ENCODE measurements at regions not wholly inside any gene's neighbourhood (a gene's known extent, or its start where the extent isn't known, plus 50 kb on each side); places are given as distances from the start of the nearest gene placed in this dataset.

DNA sequence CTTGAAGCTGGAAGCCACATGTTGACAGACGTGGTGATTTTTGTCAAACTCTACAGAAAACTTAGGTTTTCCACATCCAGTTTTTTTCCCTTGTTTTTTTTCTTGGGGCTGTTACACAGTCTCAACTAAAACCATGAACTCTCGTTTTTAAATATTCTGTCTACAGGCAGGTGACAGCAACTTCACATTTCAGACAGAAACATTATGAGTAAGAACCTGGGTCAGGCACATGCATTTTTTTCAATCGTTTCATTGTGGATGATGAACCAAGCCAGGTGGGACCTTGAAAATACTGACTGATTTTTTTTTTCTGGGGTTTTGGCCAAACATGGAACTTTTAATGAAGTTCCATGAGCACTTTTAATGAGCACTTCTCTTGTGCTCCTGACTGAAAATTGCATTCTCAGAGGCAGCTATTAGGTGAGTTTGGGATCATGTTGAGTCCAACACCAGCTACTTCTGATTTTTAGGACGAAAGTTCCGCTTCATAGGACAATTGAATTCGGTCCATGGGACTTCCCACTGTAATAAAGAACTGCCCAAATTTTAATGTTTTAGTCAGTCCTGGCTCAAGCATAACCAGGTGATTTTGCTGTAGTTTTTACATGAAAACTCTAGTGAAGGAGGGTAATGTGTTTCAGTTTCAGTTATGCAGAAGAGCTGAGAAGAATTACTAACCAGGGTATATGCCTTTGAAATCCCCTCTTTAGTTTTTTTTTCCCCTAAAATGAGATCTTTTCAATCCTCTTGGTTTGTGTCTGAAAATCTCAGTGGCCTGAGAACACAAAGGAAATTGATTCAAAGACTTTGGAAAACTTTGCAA, 93.2 kb upstream of the ADAMTS16 start:
- in situ Hi-C loops (cut with MboI; ENCODE audit: low pct_unique_long_range_greater_than_20kb in 2 of 9, low sequenced_read_pairs in 9 of 9, unreplicated experiment in 9 of 9), result no loop called here
- Histone ChIP-seq H3K4me3 (no peak overlapping the region), H3K4me1 (replicated peaks in 1 of 2) (no peaks in the 10 kb centered on the region), H3K27ac (no peak overlapping the region)
- 25 to 95% (median 68%) methylated on average over 3 to 6 of the region's 6 CpGs; no CpG with 5 or more reads in 1 of the 10 experiments for WGBS, 10 experiments
- ATAC-seq (replicated peaks in 6 of 8), result no peak

DNA sequence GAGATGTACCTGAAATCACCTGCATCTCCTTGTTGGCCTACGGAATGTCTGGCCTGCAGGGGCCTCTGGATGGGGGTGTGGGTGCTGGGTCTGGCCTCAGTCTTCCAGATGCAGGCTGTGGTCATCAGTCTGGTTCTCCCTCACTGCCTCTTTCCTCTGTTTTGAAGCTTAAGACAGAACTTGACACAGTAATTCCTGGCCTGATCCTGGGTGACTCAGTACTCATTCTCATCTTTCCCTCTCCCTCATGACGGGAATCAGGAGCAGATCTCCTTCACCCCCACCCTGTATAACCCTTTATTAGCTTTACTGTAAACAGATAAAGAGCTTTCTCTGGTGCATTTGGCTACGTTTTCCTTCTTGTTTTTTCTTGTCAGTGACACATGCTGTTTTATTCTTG, 89.3 kb upstream of the ADAMTS16 start:
- in situ Hi-C loops (cut with MboI; ENCODE audit: low pct_unique_long_range_greater_than_20kb in 2 of 9, low sequenced_read_pairs in 9 of 9, unreplicated experiment in 9 of 9), result no loop called here
- WGBS, 10 experiments, result 0 to 63% (median 24%) methylated on average over 1 to 3 of the region's 3 CpGs; no CpG with 5 or more reads in 1 of the 10 experiments

DNA sequence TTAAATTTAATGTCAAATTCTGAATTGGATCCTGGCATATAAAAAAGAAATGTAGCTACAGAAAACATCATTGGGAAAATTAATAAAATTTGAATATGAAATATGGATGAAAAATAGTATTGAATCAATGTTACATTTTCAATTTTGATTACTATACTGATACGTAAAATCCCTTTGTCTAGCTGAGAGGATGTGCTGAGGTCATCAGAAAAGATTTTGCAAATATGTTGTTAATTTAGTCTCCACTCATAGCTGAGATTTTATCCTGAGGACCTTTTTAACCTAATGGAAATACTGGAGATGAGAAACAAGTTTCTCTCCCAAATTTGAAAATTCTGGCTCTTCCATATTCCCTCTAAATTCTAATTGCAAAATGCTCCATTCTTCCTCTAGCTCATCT, 84.4 kb upstream of the ADAMTS16 start:
- Histone ChIP-seq H3K4me3 (no peak overlapping the region), H3K27ac (no peak overlapping the region), H3K4me1 (replicated peaks in 1 of 2) (no peaks in the 10 kb centered on the region)
- in situ Hi-C loops (cut with MboI; ENCODE audit: low pct_unique_long_range_greater_than_20kb in 2 of 9, low sequenced_read_pairs in 9 of 9, unreplicated experiment in 9 of 9), result no loop called here
- 8 to 100% (median 83%) methylated on average over 1 of the region's 1 CpG for WGBS, 10 experiments
- ATAC-seq (replicated peaks in 6 of 8), result no peak

More for the DNA sequence above, 89.3 kb upstream of the ADAMTS16 start:
- no peak overlapping the region for H3K4me3 ChIP-seq
- no peaks in the 10 kb centered on the region for H3K4me1 ChIP-seq (replicated peaks in 1 of 2)
- no peak overlapping the region for H3K27ac ChIP-seq
- peak in 1 of 8 experiments; percentile 58 for ATAC-seq (replicated peaks in 6 of 8)

DNA sequence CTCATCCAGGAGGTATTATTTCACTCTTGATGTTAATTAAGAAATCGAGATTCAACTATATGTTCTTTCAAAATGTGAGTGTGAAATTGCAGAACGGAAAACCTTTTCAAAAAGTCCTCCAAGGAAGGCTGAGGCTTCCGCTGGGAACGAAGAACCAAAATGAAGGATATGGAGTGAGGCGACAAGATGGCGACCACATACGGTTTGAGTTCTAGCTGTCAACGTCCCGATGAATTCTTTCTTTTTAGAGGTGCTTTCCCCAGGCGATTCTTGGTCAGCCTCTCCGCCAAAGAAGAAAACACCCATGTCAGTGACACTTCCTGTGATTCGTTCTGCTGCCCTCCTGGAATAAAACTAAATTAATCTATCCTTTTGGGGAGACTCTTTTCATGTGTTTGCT, 78.3 kb upstream of the ADAMTS16 start:
- Histone ChIP-seq H3K27ac (no peak overlapping the region), H3K4me3 (no peak overlapping the region), H3K4me1 (replicated peaks in 1 of 2) (no peaks in the 10 kb centered on the region)
- ATAC-seq (replicated peaks in 6 of 8), result no peak
- 34 to 100% (median 89%) methylated on average over 2 to 12 of the region's 12 CpGs; no CpG with 5 or more reads in 1 of the 10 experiments for WGBS, 10 experiments
- in situ Hi-C loops (cut with MboI; ENCODE audit: low pct_unique_long_range_greater_than_20kb in 2 of 9, low sequenced_read_pairs in 9 of 9, unreplicated experiment in 9 of 9), result no loop called here

DNA sequence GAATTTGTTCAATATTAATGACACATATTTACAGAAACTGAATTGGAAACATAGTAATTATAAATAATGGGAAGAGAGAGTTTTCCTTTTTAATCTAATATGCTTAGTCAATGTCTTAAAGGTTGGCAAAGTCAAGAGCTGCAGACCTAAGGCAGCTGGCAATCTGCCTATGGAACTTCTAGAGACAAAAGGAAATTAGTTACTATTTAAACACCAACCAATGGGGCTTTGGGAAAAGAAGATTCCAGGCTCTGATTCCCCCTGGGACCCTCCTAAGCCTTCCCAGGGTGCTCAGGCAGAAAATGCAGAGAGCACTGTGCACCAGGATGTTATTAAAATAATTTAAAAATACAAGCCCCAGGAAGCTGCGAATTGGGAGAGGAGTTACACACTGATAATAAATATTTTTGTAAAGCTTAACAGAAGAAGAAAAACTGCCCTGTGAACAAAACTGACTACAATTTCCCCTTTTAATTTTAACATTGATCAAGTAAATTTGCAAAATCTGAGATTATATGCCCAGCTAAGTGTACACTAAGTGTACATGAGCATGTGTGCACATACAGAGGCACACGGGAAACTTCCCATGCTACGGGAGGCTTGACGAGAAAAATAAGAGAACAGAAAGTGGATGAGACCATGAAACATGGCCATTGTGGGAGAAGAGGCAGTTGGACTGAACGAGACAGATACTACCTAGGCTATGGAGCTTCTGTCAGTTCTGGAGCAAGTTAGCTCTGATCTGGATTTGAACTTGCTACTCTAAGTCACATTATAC, 77.4 kb upstream of the ADAMTS16 start:
- H3K4me3 ChIP-seq, result no peak overlapping the region
- in situ Hi-C loops (cut with MboI; ENCODE audit: low pct_unique_long_range_greater_than_20kb in 2 of 9, low sequenced_read_pairs in 9 of 9, unreplicated experiment in 9 of 9), result no loop called here
- no peak for ATAC-seq (replicated peaks in 6 of 8)
- no peaks in the 10 kb centered on the region for H3K4me1 ChIP-seq (replicated peaks in 1 of 2)
- 0 to 80% (median 65%) methylated on average over 1 to 5 of the region's 5 CpGs; no CpG with 5 or more reads in 1 of the 10 experiments for WGBS, 10 experiments
- no peak overlapping the region for H3K27ac ChIP-seq

DNA sequence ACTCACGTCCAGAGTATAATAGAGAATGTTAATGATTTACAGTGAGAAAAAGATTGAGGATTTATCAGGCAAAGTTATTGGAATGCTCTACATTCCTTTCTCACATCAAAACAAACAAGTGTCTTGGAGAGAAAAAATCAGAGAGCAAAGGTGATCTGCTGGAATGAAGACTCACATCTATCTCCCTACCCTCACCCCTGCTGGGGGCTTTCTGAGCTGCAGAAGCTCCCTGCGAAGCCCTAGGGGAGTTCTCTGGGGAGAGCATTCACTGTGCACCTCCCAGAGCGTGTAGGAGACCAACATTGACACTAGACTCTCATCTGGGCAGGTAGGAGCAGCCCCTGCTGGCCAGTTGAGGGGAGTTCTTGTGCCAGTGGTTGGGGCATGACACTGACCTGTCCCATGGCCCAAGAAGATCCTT, 76.6 kb upstream of the ADAMTS16 start:
- peak in 3 of 8 experiments; percentile 56 to 90 (median 65) for ATAC-seq (replicated peaks in 6 of 8)
- whole genome bisulfite sequencing, 10 experiments, result 0 to 40% (median 17%) methylated on average over 1 to 2 of the region's 3 CpGs; no CpG with 5 or more reads in 7 of the 10 experiments
- in situ Hi-C loops (cut with MboI; ENCODE audit: low pct_unique_long_range_greater_than_20kb in 2 of 9, low sequenced_read_pairs in 9 of 9, unreplicated experiment in 9 of 9), result no loop called here
- Histone ChIP-seq H3K4me1 (replicated peaks in 1 of 2) (no peaks in the 10 kb centered on the region), H3K27ac (no peak overlapping the region), H3K4me3 (no peak overlapping the region)

DNA sequence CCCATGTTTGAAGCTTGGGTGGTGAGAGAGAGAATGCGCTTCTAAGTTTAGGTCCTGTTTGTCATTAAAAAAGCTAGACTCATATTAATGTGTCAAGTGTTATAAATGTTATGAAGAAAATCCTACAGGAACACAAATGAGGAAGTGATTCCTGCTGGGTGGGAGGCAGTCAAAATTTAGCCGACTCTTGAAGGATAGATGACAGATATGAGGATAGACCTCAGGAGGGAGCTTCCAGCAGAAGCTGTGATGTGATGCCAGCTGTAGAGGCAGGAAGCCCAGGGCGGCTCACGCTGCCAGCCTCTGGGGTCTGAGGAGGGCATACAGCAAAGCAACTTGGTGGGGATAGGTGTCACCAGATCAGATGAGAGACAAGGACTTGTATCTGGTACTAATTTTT, 74.7 kb upstream of the ADAMTS16 start:
- H3K27ac ChIP-seq, result no peak overlapping the region
- in situ Hi-C loops (cut with MboI; ENCODE audit: low pct_unique_long_range_greater_than_20kb in 2 of 9, low sequenced_read_pairs in 9 of 9, unreplicated experiment in 9 of 9), result no loop called here
- WGBS, 10 experiments, result 83 to 100% (median 88%) methylated on average over 1 to 4 of the region's 4 CpGs; no CpG with 5 or more reads in 2 of the 10 experiments
- no peak for ATAC-seq (replicated peaks in 6 of 8)
- H3K4me3 ChIP-seq, result no peak overlapping the region
- H3K4me1 ChIP-seq (replicated peaks in 1 of 2), result no peaks in the 10 kb centered on the region

DNA sequence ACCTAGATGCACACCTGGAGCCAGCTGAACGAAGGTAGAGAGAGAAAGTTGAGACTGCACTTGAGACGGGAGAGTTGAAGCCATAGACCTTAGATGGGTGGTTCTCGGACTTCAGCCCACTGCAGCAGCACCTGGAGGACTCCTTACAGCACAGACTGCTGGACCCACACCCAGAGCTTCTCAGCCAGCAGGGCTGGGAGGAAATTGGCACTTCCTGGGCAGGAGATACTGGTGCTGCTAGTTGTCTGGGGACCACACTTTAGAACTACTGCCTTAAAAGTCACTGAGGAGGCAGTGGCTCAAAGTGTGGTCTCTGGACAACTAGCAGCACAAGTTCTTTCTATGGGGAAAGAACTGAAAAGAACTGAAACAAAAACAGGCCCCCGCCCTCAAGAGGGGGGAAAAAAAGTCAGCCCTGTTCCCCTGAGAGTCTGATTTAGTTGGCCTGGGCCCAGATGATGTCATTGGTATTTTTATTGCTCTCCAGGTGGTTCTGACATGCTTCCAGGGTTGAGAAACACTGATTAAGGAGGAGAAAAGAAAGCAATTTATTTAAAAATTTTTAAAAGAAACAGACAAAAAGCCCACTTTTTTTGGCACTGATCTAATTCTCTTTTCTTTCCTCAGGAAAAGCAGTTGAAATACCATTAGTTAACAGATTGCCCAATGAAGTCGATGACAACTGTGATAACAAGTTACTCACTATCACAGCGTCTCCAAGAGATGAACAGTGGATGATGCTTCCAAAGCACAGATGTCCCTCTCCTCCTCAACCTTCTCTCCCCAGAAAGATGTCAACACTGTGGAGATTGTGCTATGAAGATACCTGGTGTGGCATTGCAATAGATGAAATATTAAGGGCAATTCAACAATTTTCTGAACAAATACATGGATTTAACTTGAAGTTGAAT, 73.6 kb upstream of the ADAMTS16 start:
- H3K4me1 ChIP-seq (replicated peaks in 1 of 2), result no peaks in the 10 kb centered on the region
- H3K4me3 ChIP-seq, result no peak overlapping the region
- in situ Hi-C loops (cut with MboI; ENCODE audit: low pct_unique_long_range_greater_than_20kb in 2 of 9, low sequenced_read_pairs in 9 of 9, unreplicated experiment in 9 of 9), result no loop called here
- WGBS, 10 experiments, result 9 to 88% (median 48%) methylated on average over 1 to 6 of the region's 6 CpGs
- no peak overlapping the region for H3K27ac ChIP-seq
- peak in 1 of 8 experiments; percentile 29 for ATAC-seq (replicated peaks in 6 of 8)

DNA sequence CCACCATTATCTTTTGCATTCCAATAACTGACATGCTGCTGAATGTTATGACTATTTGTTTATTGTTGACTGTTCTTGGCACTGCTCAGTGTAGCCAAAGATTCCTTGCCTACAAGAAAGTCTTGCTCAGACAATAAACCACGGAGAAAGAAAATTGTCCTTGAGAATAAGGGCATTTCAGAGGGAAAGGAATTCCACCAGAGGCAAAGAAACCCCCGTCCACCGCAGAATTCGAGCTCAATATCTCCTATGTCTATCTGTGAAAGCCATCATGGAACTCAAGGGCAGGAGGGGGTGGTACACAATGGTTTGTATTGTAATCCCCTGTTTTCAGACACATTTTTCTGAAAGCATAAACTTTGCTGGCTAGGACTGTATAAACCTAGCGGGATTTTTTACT, 70.3 kb upstream of the ADAMTS16 start:
- 13 to 89% (median 61%) methylated on average over 1 to 5 of the region's 5 CpGs; no CpG with 5 or more reads in 1 of the 10 experiments for WGBS, 10 experiments
- Histone ChIP-seq H3K27ac (no peak overlapping the region), H3K4me1 (replicated peaks in 1 of 2) (no peaks in the 10 kb centered on the region), H3K4me3 (no peak overlapping the region)
- in situ Hi-C loops (cut with MboI; ENCODE audit: low pct_unique_long_range_greater_than_20kb in 2 of 9, low sequenced_read_pairs in 9 of 9, unreplicated experiment in 9 of 9), result no loop called here
- ATAC-seq (replicated peaks in 6 of 8), result no peak

DNA sequence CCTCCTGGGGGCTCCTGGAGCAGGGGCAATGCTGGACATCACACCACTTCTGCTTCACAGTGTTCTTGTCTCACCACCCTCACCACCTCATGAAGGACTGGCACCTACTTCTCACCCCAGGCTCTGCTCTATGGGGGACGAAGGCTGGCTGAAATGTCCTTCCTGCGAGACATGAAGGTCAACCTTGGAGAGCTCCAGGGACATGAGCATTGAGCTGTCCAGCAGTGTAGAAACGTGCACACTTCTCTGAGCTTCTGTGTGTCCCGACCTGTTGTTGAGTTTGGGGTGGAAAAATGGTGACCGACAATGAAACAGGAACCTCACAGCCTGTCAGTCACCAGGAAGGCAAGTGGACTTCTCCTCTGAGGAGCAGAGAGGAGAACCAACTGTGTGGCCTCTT, 68.6 kb upstream of the ADAMTS16 start:
- H3K4me3 ChIP-seq, result no peak overlapping the region
- in situ Hi-C loops (cut with MboI; ENCODE audit: low pct_unique_long_range_greater_than_20kb in 2 of 9, low sequenced_read_pairs in 9 of 9, unreplicated experiment in 9 of 9), result no loop called here
- WGBS, 10 experiments, result 38 to 90% (median 64%) methylated on average over 2 to 4 of the region's 5 CpGs; no CpG with 5 or more reads in 3 of the 10 experiments
- no peak overlapping the region for H3K27ac ChIP-seq
- ATAC-seq (replicated peaks in 6 of 8), result peak in 1 of 8 experiments; percentile 31
- H3K4me1 ChIP-seq (replicated peaks in 1 of 2), result no peaks in the 10 kb centered on the region

DNA sequence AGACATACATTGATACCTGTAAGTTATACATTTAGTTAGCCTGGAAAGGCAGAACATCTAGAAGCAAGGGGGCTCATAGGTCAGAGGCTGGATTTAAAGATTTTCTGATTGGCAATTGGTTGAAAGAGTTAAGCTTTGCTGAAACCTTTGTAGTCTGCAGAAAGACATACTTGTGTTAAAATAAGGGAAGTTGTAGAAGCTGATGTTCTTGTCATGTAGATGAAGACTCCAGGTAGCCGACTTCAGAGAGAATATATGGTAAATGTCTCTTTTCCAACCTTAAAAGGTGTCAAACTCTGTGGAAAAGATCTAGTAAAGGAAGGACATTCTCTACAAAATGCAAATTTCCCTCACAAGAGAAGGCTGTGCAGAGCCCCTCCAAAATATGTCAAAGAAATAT, 62.9 kb upstream of the ADAMTS16 start:
- H3K4me1 ChIP-seq (replicated peaks in 1 of 2), result peaks cover 0 to 3% of the 10 kb centered on the region in 2 donors
- 8 to 75% (median 33%) methylated on average over 1 of the region's 1 CpG; no CpG with 5 or more reads in 3 of the 10 experiments for WGBS, 10 experiments
- H3K4me3 ChIP-seq, result no peak overlapping the region
- in situ Hi-C loops (cut with MboI; ENCODE audit: low pct_unique_long_range_greater_than_20kb in 2 of 9, low sequenced_read_pairs in 9 of 9, unreplicated experiment in 9 of 9), result no loop called here
- ATAC-seq (replicated peaks in 6 of 8), result no peak
- no peak overlapping the region for H3K27ac ChIP-seq

DNA sequence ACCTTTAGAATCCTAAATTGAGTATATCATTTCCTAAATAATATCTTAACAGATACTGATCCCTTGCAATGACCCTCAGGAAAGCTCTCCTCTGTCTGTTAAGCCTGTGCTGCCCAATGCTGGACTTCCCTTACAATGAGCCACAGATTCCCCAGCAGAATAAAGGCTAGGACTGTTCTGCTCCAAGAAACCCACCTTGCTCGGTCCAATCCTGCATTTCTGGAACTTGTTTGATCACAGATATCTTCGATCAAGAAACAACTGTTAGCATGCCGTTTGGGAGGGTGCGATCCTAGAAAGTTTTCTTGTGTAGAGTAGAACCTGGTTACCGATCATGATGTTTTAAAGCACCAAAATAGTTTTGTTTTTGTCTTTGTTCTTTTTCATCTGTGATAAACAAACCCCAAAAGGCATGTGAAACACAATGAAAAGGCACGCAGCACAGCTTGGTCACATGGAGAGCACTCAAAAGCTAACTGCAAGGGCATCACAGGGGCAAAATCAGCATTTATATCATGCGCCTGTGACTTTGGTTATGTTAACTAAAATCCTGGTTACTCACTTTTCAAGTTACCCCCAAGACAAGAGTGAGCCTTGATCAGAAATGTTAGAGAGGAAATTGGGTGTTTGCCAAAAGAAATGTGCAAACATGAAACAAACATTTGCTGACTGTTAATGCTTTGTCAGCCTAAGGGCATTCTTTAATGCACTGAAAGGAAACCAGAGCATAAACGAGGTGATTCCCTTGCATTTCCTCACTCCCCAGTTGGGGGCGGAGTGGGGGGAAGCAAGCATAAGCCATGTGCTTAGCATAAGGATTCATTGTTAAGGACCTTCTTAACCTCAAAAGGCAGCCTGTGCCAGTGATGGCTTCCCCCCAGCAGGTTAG, 61.9 kb upstream of the ADAMTS16 start:
- peak; percentile 31 to 94 (median 78) for ATAC-seq (replicated peaks in 6 of 8)
- Histone ChIP-seq H3K4me1 (replicated peaks in 1 of 2) (peaks cover 0 to 3% of the 10 kb centered on the region in 2 donors), H3K4me3 (no peak overlapping the region), H3K27ac (no peak overlapping the region)
- in situ Hi-C loops (cut with MboI; ENCODE audit: low pct_unique_long_range_greater_than_20kb in 2 of 9, low sequenced_read_pairs in 9 of 9, unreplicated experiment in 9 of 9), result no loop called here
- WGBS, 10 experiments, result 23 to 100% (median 36%) methylated on average over 1 to 9 of the region's 9 CpGs

Measured in motor neuron (in vitro differentiated cells).